GM12878 (cell line): ENCODE measurements at regions not wholly inside any gene's neighbourhood (a gene's known extent, or its start where the extent isn't known, plus 50 kb on each side); places are given as distances from the start of the nearest gene placed in this dataset.

Experiments
- ATAC-seq: fragments of 200-7000 bp; cut with Tn5 transposase; 3 replicates; pipeline ENCODE4 v1.9.1; 2020; ENCODE audit warnings: mild to moderate bottlenecking, moderate library complexity
- BruUV-seq: library from RNA; stranded (reverse); fragments of 400-500 nt; replicated peaks from 2 replicates; lab custom pipeline; 2021; lab: Mats Ljungman, UMichigan
- CTCF ChIA-PET: fragments of 300-600 bp; sonication (Branson Sonifier 250); formaldehyde crosslinking; extraction: SDS; loops from one replicate; lab custom pipeline; 2021; ENCODE audit warnings: inconsistent platforms; lab: Yijun Ruan, JAX
- POLR2A ChIA-PET: fragments of 350-600 bp; formaldehyde crosslinking; extraction: SDS; loops from one replicate; lab custom pipeline; 2021; ENCODE audit warnings: inconsistent platforms; lab: Charles Lee
- RAD21 ChIA-PET: fragments of 300-600 bp; sonication (Branson Sonifier 250); formaldehyde crosslinking; loops from one replicate; lab custom pipeline; 2023; ENCODE audit warnings: antibody characterized with exemption; ENCODE audit not compliant: unreplicated experiment; lab: Charles Lee
- SMC1A ChIA-PET: fragments of 300-600 bp; sonication (Branson Sonifier 250); formaldehyde crosslinking; loops from one replicate; lab custom pipeline; 2023; ENCODE audit not compliant: unreplicated experiment, uncharacterized antibody; lab: Charles Lee
- DNase-seq: peaks from one replicate; pipeline ENCODE4 v3.0.0-alpha.2; 2011; ENCODE audit warnings: low read depth, low spot score
- FAIRE-seq: peaks from 3 replicates; lab custom pipeline; 2011; peaks lifted over from hg19 to GRCh38; lab: Jason Lieb, UNC
- H2AFZ ChIP-seq: 2 replicates; pipeline ENCODE4 v1.6.0; 2011; ENCODE audit warnings: low read depth, low read length, control low read depth; ENCODE audit not compliant: control insufficient read depth
- H3K27ac ChIP-seq: 2 replicates; pipeline ENCODE4 v1.5.1; 2011; ENCODE audit warnings: control low read depth; ENCODE audit not compliant: control insufficient read depth, insufficient read depth
- H3K27me3 ChIP-seq, 2 experiments: replicated peaks in 1 of 2; 2 replicates each; pipeline versions ENCODE4 v1.6.0 to v1.6.1; 2011; ENCODE audit warnings: low read length in 1 of 2; ENCODE audit not compliant: control insufficient read depth in 2 of 2, insufficient read depth in 2 of 2
- H3K36me3 ChIP-seq, 2 experiments: 2 replicates each; pipeline ENCODE4 v1.5.1; 2011; ENCODE audit warnings: low read length in 1 of 2; ENCODE audit not compliant: control insufficient read depth in 2 of 2, insufficient read depth in 2 of 2
- H3K4me1 ChIP-seq: 2 replicates; pipeline ENCODE4 v1.6.1; 2011; ENCODE audit warnings: mild to moderate bottlenecking, low read length, moderate library complexity, mixed read lengths; ENCODE audit not compliant: control insufficient read depth, insufficient read depth
- H3K4me2 ChIP-seq: 2 replicates; pipeline ENCODE4 v1.6.0; 2011; ENCODE audit warnings: control low read depth; ENCODE audit not compliant: control insufficient read depth, insufficient read depth
- H3K4me3 ChIP-seq: fragments of 200-600 bp; sonication (generic); 2 replicates; pipeline ENCODE4 v1.5.1; 2016
- H3K79me2 ChIP-seq: 2 replicates; pipeline ENCODE4 v1.6.0; 2011; ENCODE audit warnings: low read length; ENCODE audit not compliant: control insufficient read depth, insufficient read depth
- H3K9ac ChIP-seq: 2 replicates; pipeline ENCODE4 v1.8.0; 2011; ENCODE audit warnings: low read length, control low read depth, mixed read lengths; ENCODE audit not compliant: control insufficient read depth, insufficient read depth
- H3K9me3 ChIP-seq: replicated peaks from 3 replicates; pipeline ENCODE4 v1.5.1; 2011; ENCODE audit warnings: mild to moderate bottlenecking, low read length; ENCODE audit not compliant: control insufficient read depth, insufficient read depth
- H4K20me1 ChIP-seq: 2 replicates; pipeline ENCODE4 v1.6.0; 2011; ENCODE audit not compliant: control insufficient read depth, insufficient read depth
- BACH1 ChIP-seq: fragments of 450-650 bp; IDR thresholded peaks from 2 replicates; pipeline ENCODE4 v1.6.1; 2017; ENCODE audit warnings: mild to moderate bottlenecking, borderline replicate concordance
- CBX3 ChIP-seq: fragments of 200-600 bp; sonication (generic); IDR thresholded peaks from 2 replicates; pipeline ENCODE4 v1.6.1; 2016; ENCODE audit warnings: low read depth, borderline replicate concordance
- EP300 ChIP-seq, 2 experiments: fragments of 150-350 bp in 1 of 2; IDR thresholded peaks; 2 replicates each; pipeline ENCODE4 v1.6.1; 2011 to 2012; ENCODE audit warnings: low read depth in 2 of 2, low read length in 2 of 2, borderline replicate concordance in 1 of 2, improper control_type of control experiment in 1 of 2, inconsistent platforms in 1 of 2; ENCODE audit not compliant: control insufficient read depth in 1 of 2
- FOS ChIP-seq: IDR thresholded peaks from 3 replicates; pipeline ENCODE4 v1.6.1; 2011; ENCODE audit warnings: borderline replicate concordance; ENCODE audit not compliant: insufficient read length; ENCODE audit errors: extremely low read depth
- MTA3 ChIP-seq: IDR thresholded peaks from 2 replicates; pipeline ENCODE4 v1.6.1; 2012; ENCODE audit warnings: low read length, inconsistent platforms, borderline replicate concordance
- POLR2AphosphoS2 ChIP-seq: IDR thresholded peaks from 2 replicates; pipeline ENCODE4 v1.6.1; 2011; ENCODE audit warnings: low read depth, mild to moderate bottlenecking, low read length, improper control_type of control experiment, moderate library complexity
- SREBF2 ChIP-seq: IDR thresholded peaks from 2 replicates; pipeline ENCODE4 v1.6.1; 2012; ENCODE audit warnings: mild to moderate bottlenecking, low read length
- TBL1XR1 ChIP-seq: IDR thresholded peaks from 2 replicates; pipeline ENCODE4 v1.6.1; 2012; ENCODE audit warnings: low read depth, low read length, improper control_type of control experiment
- TCF12 ChIP-seq: IDR thresholded peaks from 2 replicates; pipeline ENCODE4 v1.6.1; 2011; ENCODE audit warnings: low read depth, mild to moderate bottlenecking, low read length
- USF1 ChIP-seq: IDR thresholded peaks from 2 replicates; pipeline ENCODE4 v1.6.1; 2011; ENCODE audit warnings: borderline replicate concordance, low read depth, mild to moderate bottlenecking, moderate library complexity, mixed read lengths, low read length; ENCODE audit not compliant: insufficient read depth; ENCODE audit errors: extremely low read length
- ZNF622 ChIP-seq: fragments of 450-650 bp; IDR thresholded peaks from 2 replicates; pipeline ENCODE4 v1.6.1; 2017; ENCODE audit warnings: mild to moderate bottlenecking, inconsistent platforms
- ZNF687 ChIP-seq: fragments of 450-650 bp; IDR thresholded peaks from 2 replicates; pipeline ENCODE4 v1.6.1; 2017; ENCODE audit warnings: mild to moderate bottlenecking, moderate library complexity
- WGBS: methylation state at CpG from one replicate; pipeline ENCODE4 v1.1.6; 2016; ENCODE audit warnings: low lambda C conversion rate; ENCODE audit not compliant: insufficient replicate concordance, insufficient coverage; ENCODE audit errors: missing lambda C conversion rate; 5-methylcytosine and 5-hydroxymethylcytosine counted together
- in situ Hi-C: fragments of 300-500 bp; cut with MboI; formaldehyde crosslinking; loops from 9 replicates; pipeline ENCODE4 v1.14.3; 2018; ENCODE audit warnings: mixed read lengths
- intact Hi-C: fragments of 100-400 bp; cut with micrococcal nuclease; formaldehyde crosslinking; loops from one replicate; pipeline ENCODE4 v1.14.2; 2022; ENCODE audit not compliant: unreplicated experiment

- RAD21 ChIA-PET, result no interaction called here
- intact Hi-C loops (no loop called here), in situ Hi-C loops (no loop called here)
- FAIRE-seq, result no peak
- DNase-seq, result no peak
- WGBS, result 38% methylated on average over 6 of the region's 6 CpGs
- CTCF ChIA-PET, result no interaction called here
- Histone ChIP-seq H2AFZ (no peak overlapping the region), H3K4me2 (no peak overlapping the region), H3K27me3 (no peaks in the 10 kb centered on the region), H3K36me3 (no peaks in the 10 kb centered on the region), H3K4me1 (no peaks in the 10 kb centered on the region), H3K27ac (no peak overlapping the region), H3K9me3 (no peaks in the 10 kb centered on the region; the same call in 2 of the 3 replicates), H4K20me1 (no peaks in the 10 kb centered on the region), H3K79me2 (no peaks in the 10 kb centered on the region), H3K4me3 (no peak overlapping the region), H3K9ac (no peak overlapping the region)
- ATAC-seq, result no peak
- POLR2A ChIA-PET, result no interaction called here
- SMC1A ChIA-PET, result no interaction called here
- BruUV-seq, result no TSS peak
- no peak for TF ChIP-seq ZNF687
Observed at GRCh38 chrX:77298790-77299189, 148.4 kb upstream of the FGF16 start.

GRCh38 chrX:77299549-77299948 is 147.6 kb upstream of the FGF16 start:
- Histone ChIP-seq H3K4me2 (no peak overlapping the region), H3K4me1 (no peaks in the 10 kb centered on the region), H3K4me3 (no peak overlapping the region), H3K36me3 (no peaks in the 10 kb centered on the region), H2AFZ (no peak overlapping the region), H3K79me2 (no peaks in the 10 kb centered on the region), H3K9me3 (no peaks in the 10 kb centered on the region; the same call in 2 of the 3 replicates), H3K27me3 (no peaks in the 10 kb centered on the region), H4K20me1 (no peaks in the 10 kb centered on the region), H3K9ac (no peak overlapping the region), H3K27ac (no peak overlapping the region)
- BruUV-seq, result no TSS peak
- ChIA-PET POLR2A (no interaction called here), SMC1A (no interaction called here), CTCF (no interaction called here), RAD21 (no interaction called here)
- ATAC-seq (no peak), FAIRE-seq (no peak), DNase-seq (no peak)
- in situ Hi-C loops, result no loop called here
- intact Hi-C loops, result no loop called here
- WGBS, result 37% methylated on average over 6 of the region's 6 CpGs
- TF ChIP-seq EP300 (IDR thresholded peaks at IDR 0.05; ENCODE audit: borderline replicate concordance in 1 of 2, control insufficient read depth in 1 of 2, low read depth in 2 of 2, low read length in 2 of 2), result no peak
- TF ChIP-seq USF1, result no peak
- no peak for TF ChIP-seq POLR2AphosphoS2
- no peak for TF ChIP-seq MTA3
- TF ChIP-seq SREBF2, result no peak
- no peak for TF ChIP-seq CBX3
- no peak for TF ChIP-seq TCF12
- TF ChIP-seq TBL1XR1, result no peak
- no peak for TF ChIP-seq BACH1
- TF ChIP-seq FOS, result no peak
- no peak for TF ChIP-seq ZNF622
